ENCODE measurements at regions not wholly inside any gene's neighbourhood (a gene's known extent, or its start where the extent isn't known, plus 50 kb on each side); places are given as distances from the start of the nearest gene placed in this dataset.

GRCh38 chr20:4617484-4617883 lies 68.8 kb upstream of the PRNP start:
- Histone ChIP-seq H3K4me3 (no peak overlapping the region), H3K36me3 (no peaks in the 10 kb centered on the region), H3K27me3 (replicated peaks in 1 of 7) (no peaks in the 10 kb centered on the region), H3K4me1 (peaks cover 0 to 11% (median 10%) of the 10 kb centered on the region in 6 donors), H3K9me3 (peaks cover 0 to 23% (median 13%) of the 10 kb centered on the region in 8 donors), H3K27ac (no peak overlapping the region)
- intact Hi-C loops (cut with DNase I; ENCODE audit: low total_unique reads): no loop called here
- TF ChIP-seq POLR2A (IDR thresholded peaks at IDR 0.05) (no peak), POLR2AphosphoS5 (IDR thresholded peaks at IDR 0.05) (no peak)
- TF ChIP-seq, protein P1, sequence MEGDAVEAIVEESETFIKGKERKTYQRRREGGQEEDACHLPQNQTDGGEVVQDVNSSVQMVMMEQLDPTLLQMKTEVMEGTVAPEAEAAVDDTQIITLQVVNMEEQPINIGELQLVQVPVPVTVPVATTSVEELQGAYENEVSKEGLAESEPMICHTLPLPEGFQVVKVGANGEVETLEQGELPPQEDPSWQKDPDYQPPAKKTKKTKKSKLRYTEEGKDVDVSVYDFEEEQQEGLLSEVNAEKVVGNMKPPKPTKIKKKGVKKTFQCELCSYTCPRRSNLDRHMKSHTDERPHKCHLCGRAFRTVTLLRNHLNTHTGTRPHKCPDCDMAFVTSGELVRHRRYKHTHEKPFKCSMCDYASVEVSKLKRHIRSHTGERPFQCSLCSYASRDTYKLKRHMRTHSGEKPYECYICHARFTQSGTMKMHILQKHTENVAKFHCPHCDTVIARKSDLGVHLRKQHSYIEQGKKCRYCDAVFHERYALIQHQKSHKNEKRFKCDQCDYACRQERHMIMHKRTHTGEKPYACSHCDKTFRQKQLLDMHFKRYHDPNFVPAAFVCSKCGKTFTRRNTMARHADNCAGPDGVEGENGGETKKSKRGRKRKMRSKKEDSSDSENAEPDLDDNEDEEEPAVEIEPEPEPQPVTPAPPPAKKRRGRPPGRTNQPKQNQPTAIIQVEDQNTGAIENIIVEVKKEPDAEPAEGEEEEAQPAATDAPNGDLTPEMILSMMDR (IDR thresholded peaks at IDR 0.05 in 8 of 11, conservative IDR thresholded peaks at IDR 0.05 in 3 of 11): no peak
- no peak for DNase-seq
- 81 to 87% (median 86%) methylated on average over 6 of the region's 6 CpGs for WGBS, 5 donors

- 85 to 92% (median 89%) methylated on average over 2 of the region's 2 CpGs for WGBS, 5 donors
- Histone ChIP-seq H3K4me3 (no peak overlapping the region), H3K36me3 (no peaks in the 10 kb centered on the region), H3K4me1 (peaks cover 0 to 11% (median 10%) of the 10 kb centered on the region in 6 donors), H3K27me3 (replicated peaks in 1 of 7) (no peaks in the 10 kb centered on the region), H3K9me3 (peaks cover 0 to 19% (median 13%) of the 10 kb centered on the region in 8 donors), H3K27ac (no peak overlapping the region)
- DNase-seq: no peak
- intact Hi-C loops (cut with DNase I; ENCODE audit: low total_unique reads): no loop called here
- TF ChIP-seq POLR2A (IDR thresholded peaks at IDR 0.05) (no peak), POLR2AphosphoS5 (IDR thresholded peaks at IDR 0.05) (no peak)
- TF ChIP-seq, protein P1 (IDR thresholded peaks at IDR 0.05 in 8 of 11, conservative IDR thresholded peaks at IDR 0.05 in 3 of 11): no peak
Observed at GRCh38 chr20:4617019-4617418, 69.2 kb upstream of the PRNP start.

- WGBS, 5 donors: 32 to 40% (median 38%) methylated on average over 15 of the region's 15 CpGs
- H3K27me3 ChIP-seq (replicated peaks in 1 of 7): no peaks in the 10 kb centered on the region
Observed at GRCh38 chr20:4613718-4614620, 72.3 kb upstream of the PRNP start.

GRCh38 chr20:4613184-4613583 lies 73.1 kb upstream of the PRNP start:
- whole genome bisulfite sequencing, 5 donors: 79 to 93% (median 87%) methylated on average over 6 of the region's 6 CpGs
- TF ChIP-seq POLR2AphosphoS5 (IDR thresholded peaks at IDR 0.05) (no peak), POLR2A (IDR thresholded peaks at IDR 0.05) (no peak)
- TF ChIP-seq, protein P1 (IDR thresholded peaks at IDR 0.05 in 8 of 11, conservative IDR thresholded peaks at IDR 0.05 in 3 of 11): no peak
- H3K4me1 ChIP-seq: peaks cover 0 to 11% (median 10%) of the 10 kb centered on the region in 6 donors
- H3K27ac ChIP-seq: no peak overlapping the region
- H3K4me3 ChIP-seq: no peak overlapping the region
- intact Hi-C loops (cut with DNase I; ENCODE audit: low total_unique reads): no loop called here
- no peak for DNase-seq
- no peaks in the 10 kb centered on the region for H3K36me3 ChIP-seq
- H3K27me3 ChIP-seq (replicated peaks in 1 of 7): no peaks in the 10 kb centered on the region
- peaks cover 0 to 19% (median 13%) of the 10 kb centered on the region in 8 donors for H3K9me3 ChIP-seq

More at GRCh38 chr20:4613718-4614620, 72.3 kb upstream of the PRNP start:
- intact Hi-C loops (cut with DNase I; ENCODE audit: low total_unique reads): no loop called here
- no peak overlapping the region for H3K4me3 ChIP-seq
- peaks cover 0 to 11% (median 10%) of the 10 kb centered on the region in 6 donors for H3K4me1 ChIP-seq
- TF ChIP-seq, protein P1 (IDR thresholded peaks at IDR 0.05 in 8 of 11, conservative IDR thresholded peaks at IDR 0.05 in 3 of 11): peak in 10 of 11 experiments; percentile 11 to 57 (median 42)
- TF ChIP-seq POLR2A (IDR thresholded peaks at IDR 0.05): no peak
- H3K27ac ChIP-seq: no peak overlapping the region
- peaks cover 0 to 19% (median 13%) of the 10 kb centered on the region in 8 donors for H3K9me3 ChIP-seq
- no peaks in the 10 kb centered on the region for H3K36me3 ChIP-seq
- no peak for DNase-seq
